Stimulated activated naive CD8-positive, alpha-beta T cell treated with anti-CD3 and anti-CD28 coated beads, Interleukin-15, Interleukin-2, amounts not matched to agents 100 U/mL and 50 U/mL, for 24 hours (primary cell): ENCODE measurements at regions not wholly inside any gene's neighbourhood (a gene's known extent, or its start where the extent isn't known, plus 50 kb on each side); places are given as distances from the start of the nearest gene placed in this dataset.

Source experiments
- ATAC-seq: fragments of 150-1000 bp; cut with Tn5 transposase; one replicate; pipeline ENCODE4 v1.10.0; 2021
- DNase-seq: peaks from one replicate; pipeline ENCODE4 v3.0.0; 2021

DNA sequence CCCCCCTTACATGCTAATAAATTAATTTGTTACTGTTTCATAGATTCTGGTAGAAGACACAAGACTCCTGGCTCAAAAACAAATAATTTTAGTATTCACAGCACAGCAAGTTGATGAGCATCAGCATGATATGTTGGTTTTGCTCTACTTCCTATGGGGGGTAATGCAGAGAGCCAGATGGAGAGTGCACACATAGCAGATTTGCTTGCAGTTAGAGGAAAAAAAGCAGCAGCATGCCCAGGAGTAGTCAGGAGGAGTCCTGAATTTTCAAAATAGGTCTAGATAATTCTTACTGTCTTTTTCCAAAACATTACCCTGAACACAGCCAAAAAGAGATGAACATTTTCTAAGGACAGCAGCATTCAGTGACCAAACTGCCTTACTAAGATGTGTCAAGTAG is 261.3 kb downstream of the COX7C start:
- DNase-seq (no peak), ATAC-seq (no peak)

DNA sequence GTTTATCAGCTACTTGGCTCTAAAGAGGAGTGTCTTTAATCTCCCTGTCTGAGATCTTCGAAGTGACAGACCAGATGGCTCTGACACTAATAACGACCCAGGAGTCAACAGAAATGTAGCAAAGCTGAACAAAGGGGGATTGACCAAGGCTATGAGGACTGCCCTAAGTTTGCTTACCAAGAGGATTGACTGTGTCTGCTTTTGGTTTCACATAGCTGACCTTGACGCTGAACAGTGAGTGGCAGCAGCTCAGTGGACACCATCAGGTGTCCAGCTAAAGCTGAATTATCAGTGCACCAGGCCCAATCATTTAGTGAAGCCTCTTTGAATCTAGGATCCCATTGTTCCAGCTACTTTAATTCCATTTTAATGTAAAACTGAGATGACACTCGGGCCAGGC is 262.6 kb downstream of the COX7C start:
- ATAC-seq (no peak), DNase-seq (no peak)

DNA sequence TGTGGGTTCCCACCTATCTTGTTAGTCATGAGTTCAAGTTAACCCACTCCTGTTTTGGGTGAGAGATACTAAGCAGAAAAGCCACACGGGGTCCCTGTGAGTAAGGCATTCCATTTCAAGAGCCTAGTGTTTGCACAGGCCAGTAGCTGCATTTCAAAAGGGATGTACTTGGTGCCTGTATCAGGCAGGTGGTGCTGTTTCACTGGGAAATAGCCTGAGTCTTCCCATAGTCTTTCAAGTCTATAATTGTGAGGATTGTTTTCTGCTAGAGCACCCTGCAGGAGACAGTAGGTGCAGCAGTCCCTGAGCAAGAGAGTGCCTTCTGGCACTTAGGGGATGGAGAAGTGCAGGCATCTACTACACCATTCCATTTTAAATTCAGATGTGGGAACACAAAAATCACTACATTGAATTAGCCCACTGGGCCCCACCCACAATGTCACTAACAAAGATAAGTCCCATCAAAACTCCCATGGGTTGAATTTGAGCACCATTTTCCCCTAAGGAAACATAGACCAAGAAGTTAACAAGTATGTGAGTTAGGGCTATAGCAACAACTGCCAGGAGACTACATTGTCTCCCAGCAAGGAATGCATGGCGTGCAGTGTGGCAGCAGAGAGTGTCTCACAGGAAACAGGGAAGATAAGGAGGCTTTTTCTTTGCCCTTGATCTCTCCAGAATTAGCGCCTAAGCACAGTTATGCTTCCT is 263.2 kb downstream of the COX7C start:
- DNase-seq: peak; percentile 24

DNA sequence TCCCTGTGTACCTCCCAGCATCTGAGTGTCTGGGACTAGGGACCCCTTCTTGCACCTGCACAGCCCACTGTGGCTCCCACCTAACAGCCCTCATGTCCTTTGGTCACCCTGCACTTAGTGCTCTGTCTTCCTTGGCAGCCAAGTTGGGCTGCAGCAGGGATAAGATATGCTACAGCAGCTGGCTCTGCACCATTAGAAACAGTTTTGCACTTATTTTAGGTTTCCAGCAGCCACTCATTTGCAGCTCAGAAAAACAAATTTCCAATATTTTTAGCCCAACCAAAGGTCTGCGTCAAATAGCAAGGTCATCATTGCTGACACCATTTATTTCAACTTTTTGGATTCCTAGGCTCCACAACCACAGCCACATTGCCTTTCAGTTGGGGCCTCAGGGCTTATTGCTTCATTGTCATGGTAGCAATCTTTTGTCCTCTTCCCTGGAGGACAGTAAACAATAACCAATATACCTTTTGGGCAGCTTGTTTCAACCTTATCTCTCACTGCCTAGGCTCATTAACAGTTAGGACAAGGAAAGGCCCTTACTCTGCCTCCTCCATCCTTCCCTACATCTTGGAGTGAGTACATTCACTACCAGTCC is 263.9 kb downstream of the COX7C start:
- no peak for DNase-seq
- ATAC-seq: no peak

More for the DNA sequence above, 263.2 kb downstream of the COX7C start:
- peak; percentile 90 for ATAC-seq

DNA sequence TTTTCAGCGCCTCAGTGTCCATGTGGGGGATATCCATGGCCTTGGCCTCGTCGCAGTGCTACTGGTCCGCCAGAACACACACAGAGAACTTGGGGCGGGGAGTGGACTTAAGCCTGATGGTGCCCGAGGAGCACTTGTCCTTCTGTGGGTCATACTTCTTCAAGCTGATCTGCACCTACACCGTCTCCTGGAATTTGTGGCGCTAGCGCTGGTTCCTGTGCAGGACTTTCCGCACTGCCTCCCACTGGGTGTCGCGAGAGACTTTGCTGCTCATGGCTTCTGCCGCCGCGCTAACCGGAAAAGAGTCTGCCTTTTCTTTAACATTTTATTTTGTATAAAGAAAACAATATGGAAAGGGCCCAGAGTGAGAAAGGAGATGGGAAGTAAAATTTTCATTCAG is 266.9 kb downstream of the COX7C start:
- no peak for DNase-seq
- ATAC-seq: no peak

DNA sequence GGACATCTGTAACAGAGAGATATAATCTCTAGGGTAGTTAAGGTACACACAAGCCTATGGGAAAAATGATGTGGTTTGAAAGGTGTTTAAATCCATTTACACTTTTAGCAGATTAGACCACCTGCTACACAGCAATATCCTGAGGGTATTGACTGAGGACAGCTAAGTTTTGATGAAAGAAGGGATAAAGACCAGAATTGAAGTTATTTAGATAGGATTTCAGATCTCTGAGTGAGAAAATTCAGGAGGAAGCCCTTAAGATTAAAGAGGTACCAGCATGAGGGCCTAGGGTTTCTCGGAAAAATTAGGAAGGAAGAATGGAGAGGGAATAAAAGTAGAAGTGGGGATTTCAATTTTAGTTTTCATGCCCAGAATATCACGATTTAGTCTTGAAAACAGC is 267.3 kb downstream of the COX7C start:
- no peak for DNase-seq
- ATAC-seq: no peak

DNA sequence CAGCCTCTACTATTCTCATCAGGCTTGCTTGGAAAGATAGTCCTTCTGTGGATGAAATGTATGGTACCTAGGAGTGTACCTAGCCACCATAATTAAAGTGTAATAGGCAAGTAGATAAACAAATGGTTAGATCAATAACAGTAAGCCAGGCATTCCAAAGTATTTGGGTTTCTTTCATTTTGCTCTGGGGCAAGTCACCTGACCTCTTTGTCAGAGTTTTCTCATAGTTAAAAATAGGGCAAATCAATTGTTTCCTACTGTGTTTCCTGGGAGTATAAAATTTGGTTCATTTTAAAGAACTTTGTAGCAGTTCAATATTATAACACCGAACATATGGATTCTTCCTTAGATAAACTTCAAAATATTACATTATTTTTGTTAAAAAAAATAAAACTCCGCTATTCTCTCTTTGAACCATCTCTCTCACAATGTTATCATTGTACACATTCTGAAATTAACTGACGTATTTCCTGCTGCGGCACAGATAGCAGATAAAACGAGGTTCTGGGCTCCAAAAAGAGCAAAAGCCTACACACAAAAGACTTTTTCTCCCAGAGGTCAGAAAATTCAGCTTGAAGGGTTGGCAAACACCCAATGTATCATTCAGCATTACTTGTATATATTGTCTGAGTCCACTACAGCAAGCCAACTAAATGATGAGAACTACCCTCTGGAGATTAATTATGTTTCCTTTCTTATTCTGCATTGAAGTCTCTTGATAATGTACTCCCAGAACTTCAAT is 267.9 kb downstream of the COX7C start:
- DNase-seq: no peak
- ATAC-seq: no peak

DNA sequence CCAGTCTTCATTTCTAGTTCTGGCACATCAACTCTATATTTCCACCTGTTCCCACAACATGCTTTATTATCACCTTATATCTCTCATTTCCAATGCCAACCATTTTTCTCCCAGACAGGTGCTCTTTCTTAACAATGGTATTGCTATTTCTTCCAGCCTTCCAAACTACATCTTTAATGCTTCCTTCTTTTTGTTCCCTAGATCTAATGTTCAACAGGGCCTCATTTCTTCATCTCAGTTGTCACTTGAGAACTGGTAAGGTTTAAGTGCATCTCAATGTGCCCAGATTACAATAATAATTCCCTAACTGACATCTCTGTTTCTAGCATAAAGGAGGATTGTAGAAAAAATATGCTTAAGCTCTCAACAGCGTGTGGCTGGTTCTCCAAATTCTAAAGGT is 272.6 kb downstream of the COX7C start:
- no peak for ATAC-seq
- no peak for DNase-seq

DNA sequence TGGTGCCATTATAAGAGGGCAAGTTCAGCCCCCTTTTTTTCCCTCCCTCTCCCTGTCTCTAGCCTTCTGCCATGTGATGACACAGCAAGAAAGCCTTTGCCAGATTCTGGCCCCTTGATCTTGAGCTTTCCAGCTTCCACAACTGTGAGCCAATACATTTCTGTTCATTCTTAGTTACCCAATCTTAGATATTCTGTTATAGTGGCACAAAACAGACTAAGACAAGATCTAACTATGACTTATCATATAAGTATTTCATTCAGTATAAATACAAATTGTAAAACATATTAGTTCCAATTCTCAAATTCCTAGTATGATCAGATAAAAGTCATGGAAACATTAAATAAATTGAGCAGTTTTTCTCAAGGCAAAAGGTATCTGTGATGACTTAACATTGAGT is 276.3 kb downstream of the COX7C start:
- no peak for ATAC-seq
- no peak for DNase-seq

DNA sequence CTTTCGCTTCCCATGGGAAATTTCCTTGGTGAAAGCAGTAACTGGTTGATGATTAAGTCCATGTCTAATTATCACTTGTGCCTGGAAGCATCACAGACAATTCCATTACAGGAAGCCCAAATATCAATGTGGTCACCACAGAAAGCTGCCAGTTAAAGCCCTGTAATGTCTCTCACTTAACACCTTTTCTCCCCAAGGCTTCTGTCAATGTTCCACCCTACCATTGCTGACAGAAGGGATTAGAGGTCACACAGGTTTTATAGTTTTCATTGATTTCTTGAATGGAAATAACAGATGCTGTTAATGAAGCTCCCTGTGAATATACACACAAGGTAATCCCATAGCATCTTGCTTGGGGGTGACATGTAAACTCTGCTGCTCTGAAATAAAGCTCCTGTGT is 279.2 kb downstream of the COX7C start:
- ATAC-seq (no peak), DNase-seq (no peak)

DNA sequence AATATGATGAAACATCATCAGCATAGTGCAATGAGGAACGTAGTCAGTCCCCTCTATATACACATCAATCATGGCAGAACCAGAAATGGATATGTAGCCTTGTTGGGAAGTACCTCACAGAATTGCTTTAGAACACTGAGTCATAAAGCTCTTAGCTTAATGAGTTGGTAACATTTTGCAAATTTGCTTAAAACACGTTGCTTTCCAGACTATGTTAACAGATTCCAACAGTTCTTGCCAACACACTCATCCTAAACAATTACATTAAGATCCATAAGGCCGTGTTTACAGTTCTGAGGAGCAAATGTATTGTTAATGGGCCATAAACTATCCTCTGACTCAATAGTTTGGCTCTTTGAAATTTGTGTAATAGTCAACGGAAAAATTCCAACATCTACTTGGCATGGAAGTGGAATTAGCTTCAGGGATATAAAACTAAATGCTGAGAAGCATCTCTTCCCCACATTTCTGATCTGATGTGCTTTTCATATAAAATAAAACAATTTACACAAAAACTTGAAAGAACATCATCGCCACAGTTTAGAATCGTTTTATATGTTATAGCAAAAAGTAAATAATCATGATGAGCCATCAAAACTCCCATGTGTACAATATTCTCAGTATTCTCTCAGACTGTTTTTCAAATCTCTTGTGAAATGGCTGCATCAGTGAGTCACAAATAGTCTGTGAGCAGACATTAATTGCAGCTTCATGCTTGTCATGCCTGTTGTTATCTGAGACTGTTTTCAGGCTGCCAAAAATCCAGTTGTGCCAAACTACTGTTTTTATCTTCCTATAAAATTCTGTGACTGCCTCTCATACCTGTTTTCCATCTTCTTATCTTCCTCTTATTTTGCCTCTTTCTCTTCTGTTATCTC is 291.9 kb downstream of the COX7C start:
- DNase-seq: no peak
- no peak for ATAC-seq

DNA sequence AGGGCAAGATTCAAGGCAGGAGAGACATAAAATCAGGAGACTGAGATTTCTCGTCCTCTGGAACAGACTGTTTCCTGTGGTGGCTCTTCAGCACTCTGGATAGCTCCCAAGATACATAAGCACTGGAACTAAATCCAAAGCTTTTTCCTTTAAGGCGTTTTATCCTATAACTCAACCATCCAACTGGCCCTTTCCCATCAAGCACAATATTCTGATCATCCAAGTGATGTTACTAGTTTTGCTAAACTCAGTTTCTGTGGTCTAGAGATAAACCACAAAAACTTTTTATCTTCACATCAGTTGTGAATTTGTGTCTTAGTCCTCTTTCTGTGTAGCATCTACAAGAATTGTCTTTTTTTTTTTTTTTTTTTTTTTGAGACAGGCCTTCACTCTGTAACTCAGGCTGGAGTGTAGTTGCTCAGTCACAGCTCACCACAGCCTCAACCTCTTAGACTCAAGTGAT is 299.4 kb downstream of the COX7C start:
- ATAC-seq: peak; percentile 66
- no peak for DNase-seq

DNA sequence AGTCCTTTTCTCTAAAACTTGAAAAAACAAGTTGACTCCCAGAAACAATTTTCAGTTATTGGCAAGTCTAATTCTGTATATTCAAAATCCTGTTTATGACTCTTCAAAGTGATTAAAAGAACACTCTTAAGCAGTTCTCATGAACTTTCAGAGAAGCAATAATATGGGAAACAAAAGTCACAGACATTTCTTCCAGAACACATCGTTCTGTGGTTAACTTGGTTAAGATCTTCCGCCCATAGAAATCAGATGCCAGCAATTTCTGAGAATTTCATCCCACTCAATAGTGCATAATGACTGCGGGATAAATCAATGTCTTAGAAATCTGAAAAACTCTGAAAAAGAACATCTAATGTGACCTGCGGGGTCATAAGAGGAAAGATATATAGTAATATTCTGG is 300.5 kb downstream of the COX7C start:
- DNase-seq (no peak), ATAC-seq (peak; percentile 46)

DNA sequence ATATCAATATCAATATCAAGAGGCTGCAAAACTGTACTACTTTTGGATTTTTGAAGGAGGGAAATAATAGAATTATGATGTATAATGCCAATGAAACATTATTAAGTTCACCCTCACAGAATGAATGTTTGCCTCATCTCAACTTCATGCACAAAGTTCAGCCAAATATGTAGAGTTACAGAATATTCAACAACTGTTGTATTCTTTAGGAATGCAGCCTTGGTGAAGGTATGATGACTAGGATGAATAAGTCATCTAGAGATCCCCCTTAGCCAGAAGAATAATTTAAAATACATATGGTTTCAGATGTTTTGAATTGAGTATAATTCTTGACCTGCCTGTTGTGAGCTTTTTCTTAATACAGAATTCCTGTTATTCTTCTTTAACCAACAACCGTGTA is 308.3 kb downstream of the COX7C start:
- no peak for ATAC-seq
- DNase-seq: no peak

DNA sequence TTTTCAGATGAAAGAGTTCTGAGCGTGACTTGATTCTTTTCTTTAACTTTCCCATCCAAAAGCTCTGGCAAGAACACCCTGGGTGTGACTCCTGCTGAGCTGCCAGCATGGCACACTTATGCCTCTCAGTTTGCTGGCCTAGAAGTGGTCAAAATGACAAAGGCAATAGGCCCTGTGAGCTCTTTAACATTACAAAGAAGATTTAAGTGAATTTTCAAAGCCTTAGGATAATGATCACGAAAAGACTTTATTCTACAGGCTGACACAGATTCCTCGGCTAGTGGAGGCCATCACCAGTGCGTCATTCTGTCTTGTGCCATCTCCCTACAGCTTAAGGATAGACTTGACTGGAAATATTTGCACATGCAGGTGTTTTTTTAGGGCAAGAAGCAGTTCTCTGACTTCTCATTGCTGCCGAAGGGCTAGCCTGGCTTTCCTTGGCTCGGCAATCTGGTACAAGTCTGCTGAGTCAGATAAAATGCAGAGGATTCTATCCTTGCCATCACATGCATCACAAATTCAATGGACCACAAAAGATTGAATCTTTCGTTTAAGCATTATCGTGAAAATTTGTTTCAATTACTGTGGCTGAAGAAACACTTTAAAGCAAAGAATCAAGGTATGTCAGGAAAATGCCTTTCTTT is 311.5 kb downstream of the COX7C start:
- no peak for DNase-seq
- no peak for ATAC-seq

DNA sequence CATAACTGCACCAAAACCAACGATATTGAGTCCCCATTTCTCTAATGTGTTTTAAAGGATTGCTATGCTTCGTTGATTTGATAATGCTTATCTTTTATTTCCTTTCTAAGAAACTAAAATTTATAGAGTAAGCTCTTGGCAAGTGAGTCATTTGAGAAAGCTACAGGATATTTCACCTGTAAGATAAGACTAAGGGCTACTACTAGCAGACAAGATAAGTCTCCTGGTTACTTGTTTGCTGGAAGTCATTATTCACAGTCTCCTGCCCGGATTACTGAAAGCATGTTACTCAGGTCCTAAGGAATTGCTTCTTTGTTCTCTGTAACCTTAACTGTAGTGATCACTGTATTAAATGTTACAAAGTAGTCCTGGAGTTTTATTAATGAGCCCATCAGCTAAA is 315.9 kb upstream of the RASA1 start:
- DNase-seq (no peak), ATAC-seq (no peak)

DNA sequence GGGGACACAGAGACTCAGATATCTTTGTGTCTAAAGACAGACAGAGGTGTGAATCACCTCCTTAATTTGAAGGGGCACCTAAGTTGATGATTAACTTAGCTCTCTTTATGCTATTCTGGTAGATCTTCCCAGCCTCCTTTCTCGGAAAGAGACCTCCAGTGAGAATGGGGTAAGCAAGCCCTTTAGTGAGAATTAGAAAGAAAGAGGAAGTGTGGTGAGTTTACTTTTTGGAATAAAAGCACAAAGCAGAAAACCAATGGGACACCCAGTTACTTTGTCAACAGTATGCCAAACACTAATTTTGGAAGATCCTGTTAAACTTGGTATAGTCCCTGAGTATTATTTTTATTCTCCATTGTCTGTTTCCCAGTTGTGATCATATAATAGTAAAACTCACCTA is 302.8 kb upstream of the RASA1 start:
- DNase-seq (no peak), ATAC-seq (no peak)

DNA sequence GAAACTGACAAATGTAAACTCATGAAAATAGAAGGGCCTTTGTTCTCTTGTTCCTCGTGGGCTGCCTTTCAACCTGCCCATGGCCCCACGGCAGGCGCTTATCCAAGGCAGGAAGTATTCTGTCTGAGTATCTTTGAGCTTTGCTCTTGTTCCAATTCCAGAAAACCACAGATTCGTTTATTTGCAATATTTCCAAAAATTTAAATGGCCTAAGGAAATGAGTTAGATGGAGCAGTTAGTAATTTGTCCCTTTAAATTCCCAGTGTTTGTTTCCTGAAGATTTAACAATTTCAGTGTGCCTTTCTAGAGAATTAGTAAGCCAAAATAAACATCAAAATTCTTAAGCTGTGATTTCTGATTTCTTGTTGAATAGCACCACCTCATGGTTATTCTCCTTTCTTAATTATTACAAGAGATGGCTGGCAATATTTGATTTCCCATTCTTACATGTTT is 299.4 kb upstream of the RASA1 start:
- ATAC-seq: no peak
- no peak for DNase-seq

DNA sequence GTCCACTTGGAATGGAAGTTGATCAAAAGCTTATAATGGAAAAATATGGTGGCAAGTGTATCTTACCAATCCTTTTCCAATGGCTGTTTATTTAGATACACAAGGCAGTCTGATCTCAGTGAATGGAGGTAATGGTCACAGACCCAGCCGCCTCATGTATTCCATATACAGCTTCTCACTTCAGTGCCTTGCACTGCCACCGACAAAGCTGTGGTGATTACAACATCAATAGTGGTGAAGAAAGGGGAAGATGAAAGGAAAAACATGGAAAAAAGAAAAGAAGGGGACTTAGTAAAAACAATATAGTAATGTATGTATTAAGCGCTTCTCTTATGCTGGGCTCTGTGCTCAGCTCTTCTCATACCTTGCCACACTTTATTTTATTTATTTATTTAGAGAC is 297.3 kb upstream of the RASA1 start:
- no peak for DNase-seq
- ATAC-seq: no peak

DNA sequence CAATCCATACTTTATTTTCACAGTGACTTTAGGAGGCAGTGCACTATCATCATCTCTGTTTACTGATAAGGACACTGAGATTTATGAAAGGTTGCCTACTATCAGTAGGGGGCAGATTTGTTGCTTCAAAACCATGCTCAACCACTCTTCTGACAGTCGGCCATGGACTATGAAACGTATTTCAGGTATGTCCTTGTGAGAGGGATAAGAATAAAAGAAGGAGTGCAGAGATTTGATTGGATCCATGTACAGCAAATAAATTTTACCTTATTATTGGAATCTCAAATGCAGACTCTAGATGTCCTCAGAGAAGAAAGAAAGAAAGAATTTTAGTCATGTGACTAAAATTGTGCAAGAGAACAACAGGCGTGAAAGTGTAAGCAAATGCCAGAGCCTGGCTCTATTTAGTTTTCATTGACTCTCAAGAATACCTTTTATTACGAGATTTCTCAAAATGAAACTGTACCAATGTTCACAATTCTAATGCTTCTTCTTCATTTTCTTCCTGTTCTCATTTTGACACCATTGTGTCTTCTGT is 296.6 kb upstream of the RASA1 start:
- DNase-seq (no peak), ATAC-seq (no peak)

DNA sequence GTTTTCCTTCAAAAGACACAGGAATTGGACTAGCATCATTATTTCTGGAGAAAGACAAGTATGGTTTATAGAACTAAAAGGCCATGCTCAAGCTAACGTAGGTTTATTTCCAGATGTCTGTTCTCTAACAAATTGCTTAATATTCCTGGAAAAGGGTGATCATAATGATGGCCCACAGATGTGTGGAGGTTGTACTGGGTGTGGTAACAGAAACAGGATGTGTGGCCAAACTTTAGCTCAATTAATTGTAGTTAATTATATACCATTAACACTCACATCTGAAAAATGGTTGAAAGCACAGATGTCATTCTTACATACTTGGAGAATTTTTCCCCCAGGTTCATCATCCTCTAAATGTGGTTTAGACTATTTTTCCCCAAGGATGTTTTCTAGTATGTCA is 292.7 kb upstream of the RASA1 start:
- ATAC-seq (no peak), DNase-seq (no peak)

DNA sequence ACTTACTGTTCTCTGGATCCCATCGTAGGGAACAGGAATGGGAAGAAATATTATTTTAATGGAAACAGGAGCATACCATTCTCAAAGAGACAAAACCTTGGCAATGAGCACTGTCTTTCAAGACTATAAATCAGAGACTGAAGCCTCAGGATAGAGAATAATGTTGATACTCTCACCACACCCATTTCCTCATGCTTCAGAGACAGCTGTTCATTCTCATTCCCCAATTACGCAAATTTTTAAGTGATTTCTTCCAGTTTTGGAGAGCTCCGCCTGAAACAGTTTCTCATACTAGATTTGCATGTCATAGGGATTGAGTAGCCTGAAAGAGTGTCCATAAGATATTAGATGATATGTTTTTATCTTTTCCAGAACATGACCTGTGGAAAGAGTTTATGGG is 290.5 kb upstream of the RASA1 start:
- ATAC-seq (no peak), DNase-seq (no peak)
